Panc1 (cell line): ENCODE measurements at regions not wholly inside any gene's neighbourhood (a gene's known extent, or its start where the extent isn't known, plus 50 kb on each side); places are given as distances from the start of the nearest gene placed in this dataset.

Source experiments
- CTCF ChIP-seq: fragments of 450-650 bp; IDR thresholded peaks from 2 replicates; pipeline ENCODE4 v1.5.1; 2017; ENCODE audit warnings: mild to moderate bottlenecking
- POLR2AphosphoS5 ChIP-seq: IDR thresholded peaks from 2 replicates; pipeline ENCODE4 v1.6.1; 2012; ENCODE audit warnings: mild to moderate bottlenecking, low read depth, low read length, moderate library complexity
- REST ChIP-seq, 2 experiments: IDR thresholded peaks; 2 replicates each; pipeline ENCODE4 v1.6.1; 2011 to 2012; ENCODE audit warnings: low read depth in 2 of 2, control low read depth in 1 of 2, low read length in 1 of 2, mild to moderate bottlenecking in 1 of 2, moderate library complexity in 1 of 2; ENCODE audit not compliant: insufficient read depth in 1 of 2
- SIN3A ChIP-seq: IDR thresholded peaks from 2 replicates; pipeline ENCODE4 v1.6.1; 2012; ENCODE audit warnings: low read depth, mild to moderate bottlenecking, low read length, moderate library complexity, borderline replicate concordance; ENCODE audit not compliant: insufficient read depth

GRCh38 chr2:41634686-41635085 is 413.1 kb upstream of the PKDCC start:
- TF ChIP-seq CTCF, result no peak
- TF ChIP-seq REST (IDR thresholded peaks at IDR 0.05; ENCODE audit: insufficient read depth in 1 of 2, low read depth in 2 of 2, low read length in 1 of 2), result no peak
- no peak for TF ChIP-seq SIN3A
- TF ChIP-seq POLR2AphosphoS5, result no peak
